NOMO-1 treated with DMSO at 0.1 percent for 48 hours (cell line): ENCODE measurements at regions not wholly inside any gene's neighbourhood (a gene's known extent, or its start where the extent isn't known, plus 50 kb on each side); places are given as distances from the start of the nearest gene placed in this dataset.
A peak's percentile ranks its signal among the peaks of the same experiment; 100 is the strongest.

Source experiments
- DNase-seq: peaks from one replicate; lab custom pipeline; 2025; ENCODE audit not compliant: unreplicated experiment; lab: John Stamatoyannopoulos, UW

- no peak for DNase-seq
Measured at GRCh38 chr21:24188506-24188905, 1418.8 kb downstream of the MRPL39 start.

DNA sequence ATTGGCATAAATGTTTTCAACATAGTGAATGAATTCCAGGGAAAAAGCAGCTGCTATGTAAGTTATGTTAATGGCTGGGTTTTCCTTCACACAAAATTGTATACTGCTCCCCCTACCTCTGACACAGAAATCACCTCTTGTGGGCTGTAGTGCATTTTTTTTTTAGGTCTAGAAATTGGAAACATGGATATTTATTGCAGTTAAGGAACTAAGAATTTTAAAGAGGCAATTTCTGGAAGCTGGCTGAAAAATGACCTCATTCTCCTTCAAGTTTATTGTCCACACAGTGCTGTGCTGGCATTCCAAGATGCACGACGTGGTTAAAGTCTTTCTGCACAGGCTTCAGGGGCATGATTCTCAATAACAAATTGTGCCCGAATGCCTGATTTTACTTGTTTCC, 1424.2 kb downstream of the MRPL39 start:
- no peak for DNase-seq

GRCh38 chr21:24179110-24179509, 1428.2 kb downstream of the MRPL39 start:
- DNase-seq: no peak

GRCh38 chr21:24175106-24175505, 1432.2 kb downstream of the MRPL39 start:
- no peak for DNase-seq

DNA sequence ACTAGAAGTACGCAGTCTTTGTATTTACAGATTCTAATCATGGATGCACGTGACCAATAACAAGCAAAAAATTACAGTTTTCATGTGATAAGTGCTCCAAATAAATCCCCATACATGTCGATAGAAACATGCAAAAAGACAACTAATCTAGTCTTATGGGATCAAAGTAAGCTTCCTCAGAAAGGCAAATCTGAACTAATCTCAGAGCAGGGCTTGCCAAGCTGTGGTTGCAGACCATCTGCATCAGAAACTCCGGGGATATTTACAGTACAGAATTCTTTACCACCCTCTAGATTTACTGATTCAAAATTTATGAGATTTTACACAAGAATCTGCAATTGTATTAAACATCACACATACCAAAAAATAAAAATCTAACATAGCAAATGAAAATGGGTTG, 1435.5 kb downstream of the MRPL39 start:
- no peak for DNase-seq

DNA sequence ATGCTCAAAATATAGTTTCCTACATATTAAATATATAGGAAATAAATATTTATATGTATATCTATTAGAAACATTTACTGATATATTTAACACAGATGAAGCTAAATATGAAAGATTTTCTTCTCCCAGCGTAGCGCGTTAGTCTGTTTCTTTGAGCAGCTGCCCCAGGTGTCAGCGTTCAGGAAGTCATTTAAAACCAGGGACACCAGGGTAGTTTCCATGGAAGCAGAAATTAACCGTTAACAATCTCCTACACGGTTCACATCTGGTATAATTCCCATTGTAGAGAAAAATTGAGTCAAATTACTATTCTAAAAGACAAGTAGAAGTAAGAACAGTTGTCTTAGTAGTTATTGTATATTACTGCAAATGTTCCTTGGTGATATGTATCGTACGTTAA, 1443.7 kb downstream of the MRPL39 start:
- DNase-seq: no peak

GRCh38 chr21:24160528-24160927, 1446.8 kb downstream of the MRPL39 start:
- no peak for DNase-seq

DNA sequence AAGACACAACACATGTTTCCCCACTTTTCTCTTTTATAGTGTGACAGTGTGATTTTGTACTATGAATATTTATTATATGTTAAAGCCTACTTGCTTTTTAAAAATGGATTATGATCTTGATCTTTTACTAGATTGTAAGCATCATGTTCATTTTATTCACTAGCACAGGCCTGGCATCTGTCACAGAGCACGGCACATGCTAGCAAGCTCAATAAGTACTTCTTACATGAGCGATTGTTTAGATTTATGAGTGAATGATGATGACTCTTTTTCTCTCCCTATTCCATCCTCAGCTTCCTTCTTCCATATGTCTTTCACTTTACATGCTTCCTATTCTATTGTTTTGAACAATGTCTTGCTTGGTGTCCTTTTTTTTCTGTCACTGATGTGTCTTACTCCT, 1454.1 kb downstream of the MRPL39 start:
- DNase-seq: no peak

DNA sequence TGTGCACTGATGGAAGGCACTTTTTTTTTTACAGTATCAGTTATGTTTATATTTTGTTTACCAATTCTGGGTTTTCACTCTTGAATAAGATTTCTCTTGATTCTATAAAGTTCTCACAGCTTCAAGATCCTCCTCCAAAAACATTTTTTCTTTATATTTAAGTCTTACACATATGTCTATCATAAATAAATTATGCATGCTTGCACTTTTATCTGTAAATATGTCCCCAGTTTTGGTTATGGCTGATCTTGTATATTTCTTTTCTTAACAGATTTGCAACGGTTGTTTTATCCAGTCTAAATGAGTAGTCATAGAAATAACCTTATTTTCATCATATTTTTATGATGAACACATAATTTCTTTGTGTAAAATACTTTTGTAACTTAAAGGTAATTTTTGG, 1456.5 kb downstream of the MRPL39 start:
- no peak for DNase-seq

DNA sequence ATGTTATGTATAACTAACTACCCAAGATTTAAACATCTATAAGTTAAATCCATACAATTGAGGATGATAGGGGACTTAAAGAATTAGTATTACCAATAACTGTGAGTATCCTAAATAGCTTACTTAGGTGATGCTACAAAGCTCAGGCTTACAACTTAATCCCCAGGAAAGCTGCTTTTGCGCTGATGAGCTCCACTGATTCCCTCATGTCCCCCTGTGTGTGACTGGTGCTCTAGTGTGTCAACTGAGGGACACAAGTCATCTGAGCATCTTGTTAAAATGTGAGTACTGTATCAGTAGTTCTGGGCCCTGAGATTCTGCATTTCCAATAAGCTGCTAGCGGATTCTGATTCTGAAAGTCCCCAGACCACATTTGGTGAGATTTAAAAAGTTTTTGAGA, 1458.8 kb downstream of the MRPL39 start:
- no peak for DNase-seq

- no peak for DNase-seq
Measured at GRCh38 chr21:24147674-24148073, 1459.6 kb downstream of the MRPL39 start.

- DNase-seq: no peak
Measured at GRCh38 chr21:24131056-24131455, 1476.2 kb downstream of the MRPL39 start.

- no peak for DNase-seq
Measured at GRCh38 chr21:24127651-24128050, 1479.6 kb downstream of the MRPL39 start.

- no peak for DNase-seq
Measured at GRCh38 chr21:24123785-24124184, 1483.5 kb downstream of the MRPL39 start.

GRCh38 chr21:24118738-24119459, 1488.4 kb downstream of the MRPL39 start:
- DNase-seq: no peak

GRCh38 chr21:24115141-24115540, 1492.1 kb downstream of the MRPL39 start:
- DNase-seq: no peak

DNA sequence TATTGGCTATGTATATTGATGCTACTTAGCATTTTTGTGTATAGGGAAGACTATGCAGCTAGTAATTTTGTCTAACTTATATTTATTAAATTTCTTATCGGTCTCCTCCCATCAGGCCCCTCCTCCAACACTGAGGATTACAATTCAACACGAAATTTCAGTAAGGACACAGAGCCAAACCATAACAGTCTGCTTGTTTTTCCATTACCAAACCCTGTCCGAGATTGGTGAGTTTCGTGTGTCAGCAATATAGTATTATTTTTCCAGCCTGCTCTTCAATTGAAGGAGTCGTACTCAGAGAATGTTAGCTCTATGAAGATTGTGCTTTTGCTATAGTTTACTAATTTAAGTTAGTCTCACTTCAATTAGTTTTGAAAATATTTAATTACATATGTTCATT, 1495.3 kb downstream of the MRPL39 start:
- DNase-seq: no peak

DNA sequence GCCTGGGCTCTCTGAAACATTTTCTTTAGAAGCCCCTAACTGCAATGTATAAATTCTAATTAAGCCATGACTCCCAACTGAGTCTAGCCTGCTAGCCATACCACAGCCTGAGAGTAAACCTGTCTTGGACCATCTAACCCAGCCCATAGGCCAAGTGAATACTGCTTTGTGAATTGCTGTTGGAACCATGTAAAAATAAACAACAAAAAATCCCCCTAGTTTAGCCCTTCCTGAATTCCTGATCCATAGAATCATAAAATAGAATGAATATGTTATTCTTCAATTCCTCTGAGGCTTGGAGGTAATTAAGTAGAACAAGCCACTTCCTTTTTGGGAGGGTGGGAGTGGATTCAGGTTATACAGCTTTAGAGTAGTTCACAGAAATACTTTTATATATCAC, 1496.4 kb downstream of the MRPL39 start:
- no peak for DNase-seq

- DNase-seq: no peak
Measured at GRCh38 chr21:24097181-24097580, 1510.1 kb downstream of the MRPL39 start.

DNA sequence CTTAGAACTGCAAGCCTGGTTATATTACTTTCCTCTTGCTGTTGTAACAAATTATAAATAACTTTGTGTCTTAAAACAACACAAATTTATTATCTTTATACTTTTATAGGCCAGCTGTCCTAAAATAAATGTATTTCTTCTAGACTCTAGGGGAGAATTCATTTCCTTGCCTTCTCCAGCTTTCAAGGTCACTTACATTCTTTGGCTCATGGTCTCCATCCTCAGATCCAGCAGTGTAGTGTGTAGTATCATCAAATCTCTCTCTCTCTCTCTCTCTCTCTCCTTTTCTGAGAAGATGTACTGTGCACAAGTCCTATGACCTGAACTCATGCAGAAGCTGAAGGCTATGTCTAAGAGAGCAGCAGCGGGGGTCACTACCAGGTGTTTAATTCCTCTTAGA, 1510.6 kb downstream of the MRPL39 start:
- DNase-seq: no peak

GRCh38 chr21:24093032-24093431, 1514.2 kb downstream of the MRPL39 start:
- DNase-seq: peak; percentile 66

- peak; percentile 47 for DNase-seq
Measured at GRCh38 chr21:24076179-24076578, 1531.1 kb downstream of the MRPL39 start.

GRCh38 chr21:24055696-24056095, 1551.6 kb downstream of the MRPL39 start:
- no peak for DNase-seq
